Esophagus squamous epithelium (tissue), 4 donors: ENCODE measurements at regions not wholly inside any gene's neighbourhood (a gene's known extent, or its start where the extent isn't known, plus 50 kb on each side); places are given as distances from the start of the nearest gene placed in this dataset.

Experiments
- CTCF ChIP-seq, 6 experiments: fragments of 450-650 bp in 4 of 6; fragments of 200-600 bp in 2 of 6; sonication (generic) in 2 of 6; IDR thresholded peaks; one replicate each; pipeline ENCODE4 v1.5.1; 2016 to 2019; ENCODE audit warnings: antibody characterized with exemption in 6 of 6, mild to moderate bottlenecking in 4 of 6, moderate library complexity in 4 of 6
- POLR2A ChIP-seq, 4 donors: fragments of 450-650 bp; IDR thresholded peaks; one replicate each; pipeline ENCODE4 v1.6.1; 2017; ENCODE audit warnings: antibody characterized with exemption in 4 of 4, mild to moderate bottlenecking in 4 of 4, moderate library complexity in 3 of 4

GRCh38 chr18:8461544-8461943 lies 147.7 kb upstream of the RAB12 start:
- TF ChIP-seq CTCF (IDR thresholded peaks at IDR 0.05) (no peak), POLR2A (IDR thresholded peaks at IDR 0.05) (no peak)
